ENCODE measurements at regions not wholly inside any gene's neighbourhood (a gene's known extent, or its start where the extent isn't known, plus 50 kb on each side); places are given as distances from the start of the nearest gene placed in this dataset.
A peak's percentile ranks its signal among the peaks of the same experiment; 100 is the strongest.

DNA sequence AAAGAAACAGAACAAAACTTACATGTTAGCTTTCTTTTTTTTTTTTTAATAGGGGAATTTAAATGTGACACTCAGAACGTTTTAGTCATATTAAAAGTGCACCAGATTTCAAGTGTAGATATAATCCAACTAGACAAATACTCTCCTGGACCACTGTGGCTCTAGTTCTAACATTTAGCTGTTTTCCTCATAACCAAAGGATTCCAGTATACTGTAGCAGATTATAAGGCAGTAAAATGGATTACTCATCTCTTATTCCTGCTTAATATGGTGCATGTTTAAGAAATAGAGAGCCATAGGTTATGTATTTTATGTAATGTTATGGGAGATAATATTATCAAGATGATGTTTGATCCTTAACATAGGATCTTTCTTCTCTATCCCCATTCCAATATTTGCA is 1339.5 kb upstream of the AGA start:
- no peak for DNase-seq (ENCODE audit: low spot score)

DNA sequence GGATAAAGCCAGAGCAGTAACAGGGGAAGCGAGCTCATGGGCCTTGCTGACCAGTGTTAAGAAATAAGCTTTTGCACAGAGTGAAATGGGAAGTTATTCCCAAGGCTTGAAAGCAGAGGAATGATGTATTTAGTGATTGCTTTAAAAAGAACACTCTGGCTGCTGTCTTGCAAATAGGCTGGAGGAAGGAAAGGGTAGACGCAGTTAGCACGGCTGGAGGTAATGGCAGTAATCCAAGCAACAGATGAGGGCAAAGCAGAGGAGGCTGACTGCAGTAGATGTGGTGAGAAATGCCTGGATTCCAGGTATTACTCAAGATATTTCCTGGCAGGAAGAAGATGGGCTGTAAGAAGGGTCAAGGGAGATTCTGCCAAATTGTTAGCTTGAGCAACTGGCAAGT is 1342.3 kb upstream of the AGA start:
- DNase-seq (ENCODE audit: low spot score): no peak

DNA sequence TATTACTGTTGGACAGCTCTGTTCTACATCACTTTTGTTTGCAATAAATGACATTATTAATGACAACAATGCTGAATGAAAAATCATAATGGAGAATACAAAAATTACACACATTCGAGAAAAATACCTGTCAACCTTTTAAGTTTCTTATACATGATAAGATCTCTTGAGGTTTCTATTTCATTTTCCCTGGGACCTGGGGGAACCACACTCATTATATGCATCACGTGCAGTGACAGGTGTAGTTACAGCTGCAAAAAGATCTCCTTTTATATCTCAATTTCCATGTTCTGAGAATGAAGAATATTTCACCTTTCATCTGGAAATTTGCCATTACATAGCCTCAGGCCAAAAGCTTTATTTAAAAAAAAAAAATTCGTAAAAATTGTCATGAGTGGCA is 1347.0 kb upstream of the AGA start:
- DNase-seq (ENCODE audit: low spot score): peak; percentile 10

DNA sequence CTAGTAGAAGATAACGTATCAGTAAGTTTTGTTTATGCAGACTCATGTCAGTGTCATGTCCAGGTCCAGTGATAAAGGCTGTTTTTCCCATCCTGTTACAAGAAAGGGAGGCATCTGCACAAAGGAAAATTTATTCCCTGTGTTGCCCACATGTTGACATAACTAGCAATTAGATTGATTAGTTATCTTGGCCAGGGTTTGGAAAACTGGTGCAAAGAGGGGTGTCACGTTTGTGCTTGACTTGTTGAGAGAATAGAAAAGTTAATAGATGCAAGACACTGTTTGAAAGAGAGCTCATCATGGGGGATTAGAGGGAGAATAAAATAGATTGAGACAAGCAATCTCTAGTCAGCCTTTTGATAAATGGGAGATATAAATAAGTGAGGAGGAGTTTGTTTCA is 1357.0 kb upstream of the AGA start:
- DNase-seq (ENCODE audit: low spot score): no peak

DNA sequence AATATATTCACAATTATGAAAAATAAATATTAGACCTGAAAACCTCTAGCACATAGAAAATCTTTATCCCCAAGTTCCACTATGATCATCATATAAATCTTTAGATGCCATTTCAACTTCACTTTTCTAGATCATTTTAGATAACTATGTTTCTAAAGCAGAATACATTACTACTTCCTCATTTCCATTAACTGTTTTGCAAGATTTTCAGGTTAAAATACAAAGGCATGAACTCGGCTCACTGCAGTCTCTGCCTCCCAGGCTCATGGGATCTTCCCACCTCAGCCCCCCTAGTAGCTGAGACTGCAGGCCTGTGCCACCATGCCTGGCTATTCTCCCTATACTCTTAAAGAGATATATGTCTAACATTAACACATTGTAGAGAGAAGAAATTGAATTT is 1365.9 kb upstream of the AGA start:
- no peak for DNase-seq (ENCODE audit: low spot score)

DNA sequence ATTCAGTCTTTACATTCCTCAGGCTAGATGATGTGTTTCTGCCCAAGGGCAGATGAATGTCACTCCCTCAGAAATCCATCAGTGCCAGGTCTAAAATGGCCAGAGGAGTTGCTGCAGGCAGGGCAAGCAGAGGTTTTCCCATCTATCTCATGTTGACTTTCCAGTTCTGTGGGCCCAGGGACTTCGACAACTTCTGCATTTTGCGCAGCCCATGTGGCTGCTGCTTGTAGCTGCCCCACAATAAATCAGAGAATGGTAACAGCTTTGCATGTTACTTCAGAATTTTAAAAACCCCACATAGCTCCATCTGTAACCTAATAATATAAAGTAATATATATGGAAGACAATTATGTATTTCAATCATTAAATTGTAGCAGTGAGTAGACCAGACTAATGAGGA is 1367.7 kb upstream of the AGA start:
- DNase-seq (ENCODE audit: low spot score): no peak

DNA sequence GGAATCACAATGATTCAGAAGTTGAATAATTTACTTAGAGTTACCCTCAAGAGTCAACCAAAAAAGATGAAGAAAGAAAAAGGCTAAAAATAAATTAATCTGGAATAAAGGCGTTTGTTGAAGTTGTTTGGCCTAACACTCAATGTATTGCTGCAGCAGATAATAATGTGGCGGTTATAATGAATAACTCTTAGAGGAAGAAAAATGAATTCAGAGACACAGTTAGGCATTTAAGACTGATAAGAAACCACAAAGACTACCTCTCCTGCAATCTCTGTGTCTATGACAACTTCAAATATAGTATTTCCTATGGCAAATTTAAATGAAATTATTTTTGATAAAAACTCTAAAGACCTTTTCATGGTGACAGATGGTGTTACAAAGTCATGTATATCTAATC is 1369.1 kb upstream of the AGA start:
- no peak for DNase-seq (ENCODE audit: low spot score)

DNA sequence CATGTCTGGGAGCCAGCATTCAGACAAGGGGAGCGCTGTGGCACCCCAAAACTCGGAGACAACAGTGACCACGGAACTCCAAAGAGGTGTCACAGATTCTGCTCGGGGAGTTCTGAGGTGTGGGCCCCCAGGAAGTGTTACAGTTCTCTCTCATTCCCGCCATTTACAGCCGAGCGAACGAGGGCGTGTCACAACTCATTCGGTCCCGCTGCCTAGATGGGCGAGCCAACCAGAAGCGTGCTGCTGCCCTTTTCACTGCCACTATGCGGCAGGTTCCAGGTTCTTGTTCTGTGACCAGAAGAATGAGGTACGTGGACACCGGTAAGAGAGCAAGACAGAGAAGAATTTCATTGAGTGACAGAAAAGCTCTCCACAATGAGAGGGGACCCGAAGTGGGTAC is 1370.6 kb upstream of the AGA start:
- DNase-seq (ENCODE audit: low spot score): no peak

DNA sequence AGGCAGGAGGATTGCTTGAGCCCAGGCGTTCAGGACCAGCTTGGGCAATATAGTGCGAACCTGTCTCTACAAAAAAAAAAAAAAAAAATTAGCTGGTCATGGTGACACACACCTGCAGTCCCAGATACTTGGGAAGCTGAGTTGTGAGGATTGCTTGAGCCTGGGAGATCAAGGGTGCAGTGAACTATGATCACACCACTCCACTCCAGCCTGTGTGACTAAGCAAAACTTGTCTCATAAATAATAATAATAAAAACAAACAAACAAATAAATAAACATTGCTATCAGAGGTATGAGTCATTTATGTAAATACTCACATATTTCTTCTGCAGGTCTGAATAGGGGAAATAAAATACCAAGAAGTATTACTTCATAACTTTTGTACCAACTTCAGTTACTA is 1372.7 kb upstream of the AGA start:
- DNase-seq (ENCODE audit: low spot score): no peak

DNA sequence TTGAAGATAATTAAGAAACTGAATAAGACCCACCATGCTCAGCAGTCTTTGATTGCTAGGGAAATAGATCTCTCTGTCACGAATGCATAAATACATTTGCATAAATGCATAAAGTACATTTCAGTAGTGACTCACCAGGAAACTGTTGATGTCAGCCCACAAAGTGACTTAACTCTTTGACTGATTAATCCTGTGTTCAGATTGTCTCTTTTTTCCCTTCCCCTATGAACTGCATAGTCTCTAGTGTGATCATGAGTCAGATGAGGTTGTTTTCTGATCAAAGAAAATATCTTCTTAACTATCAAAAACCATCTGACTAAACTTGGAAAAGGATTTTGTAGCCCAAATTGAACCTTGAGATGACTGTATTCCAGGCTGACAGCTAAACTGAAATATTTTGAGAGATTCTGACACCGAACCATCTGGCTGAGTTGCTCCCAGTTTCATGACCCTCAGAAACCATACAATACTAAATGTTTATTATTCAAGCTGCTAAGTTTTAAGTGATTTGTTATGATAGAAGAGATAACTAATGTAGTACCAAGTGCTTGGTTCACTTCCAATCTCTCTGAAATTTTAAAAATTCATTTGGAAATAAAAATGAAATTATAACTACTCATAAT is 1381.5 kb upstream of the AGA start:
- DNase-seq (ENCODE audit: low spot score): no peak

DNA sequence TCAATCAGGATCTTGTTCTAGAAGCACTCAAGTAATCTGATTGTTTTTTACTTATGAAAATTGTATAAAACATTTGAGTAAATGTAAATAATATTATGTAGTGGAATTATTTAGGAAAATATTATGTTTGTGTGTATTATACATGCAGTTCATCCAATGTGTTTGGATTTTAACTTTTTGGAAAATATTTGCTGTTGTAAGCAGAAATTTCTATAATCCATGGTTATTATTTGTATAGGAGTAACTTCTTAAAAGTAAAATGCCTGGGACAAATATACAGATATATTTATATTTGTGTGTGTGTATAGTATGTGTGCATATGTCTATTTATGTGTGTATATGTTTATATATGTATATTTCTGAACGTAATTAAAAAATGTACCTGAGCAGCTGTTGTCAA is 1394.6 kb upstream of the AGA start:
- DNase-seq (ENCODE audit: low spot score): no peak

DNA sequence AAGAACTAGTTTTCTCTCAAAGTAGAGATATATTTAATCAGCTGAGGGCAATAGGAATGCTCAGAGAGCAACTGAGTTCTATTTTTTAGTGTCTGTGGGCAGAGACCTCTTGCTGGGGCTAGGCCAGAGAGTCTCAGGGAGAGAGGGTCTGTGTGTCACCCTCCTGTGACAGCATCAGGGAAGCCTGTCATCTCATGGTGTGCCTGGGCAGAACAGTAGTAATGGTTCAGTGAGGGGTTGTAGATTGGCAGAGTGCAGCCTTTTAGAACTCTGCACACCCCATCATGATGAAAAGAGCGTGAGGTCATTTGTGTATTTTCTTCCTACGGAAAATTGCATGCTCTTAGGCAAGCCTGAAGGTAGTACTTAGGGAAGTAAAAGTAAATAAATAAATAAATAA is 1396.5 kb upstream of the AGA start:
- no peak for DNase-seq (ENCODE audit: low spot score)

DNA sequence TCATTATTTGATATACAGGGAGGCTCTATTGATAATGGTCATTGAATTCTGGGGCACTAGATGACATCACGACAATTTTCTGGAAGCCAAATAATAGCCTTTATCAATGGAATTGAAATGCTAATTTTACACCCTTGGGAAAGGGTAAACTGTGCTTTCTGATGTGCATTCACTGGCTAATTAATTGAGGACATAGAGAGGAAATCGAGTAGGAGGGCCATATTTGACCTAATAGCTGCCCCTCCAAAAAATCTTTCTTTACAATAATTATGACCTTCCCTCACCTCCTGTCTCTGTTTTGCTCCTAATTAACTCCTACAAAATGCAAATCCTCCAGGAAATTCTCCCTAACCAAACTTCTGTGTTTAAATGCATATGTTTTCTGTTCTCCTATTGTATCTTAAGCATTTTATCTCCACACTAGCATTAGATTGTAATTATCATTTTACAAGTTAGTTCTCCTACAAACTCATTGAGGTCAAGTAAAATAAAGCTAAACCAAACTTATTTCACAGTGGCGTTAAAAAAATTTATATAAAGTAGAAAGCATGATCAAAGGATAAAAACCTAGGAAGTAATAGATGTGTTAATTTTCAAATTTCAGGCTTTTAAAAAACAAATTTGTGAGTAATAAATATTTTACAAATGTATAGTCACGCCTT is 1414.0 kb upstream of the AGA start:
- DNase-seq (ENCODE audit: low spot score): no peak

DNA sequence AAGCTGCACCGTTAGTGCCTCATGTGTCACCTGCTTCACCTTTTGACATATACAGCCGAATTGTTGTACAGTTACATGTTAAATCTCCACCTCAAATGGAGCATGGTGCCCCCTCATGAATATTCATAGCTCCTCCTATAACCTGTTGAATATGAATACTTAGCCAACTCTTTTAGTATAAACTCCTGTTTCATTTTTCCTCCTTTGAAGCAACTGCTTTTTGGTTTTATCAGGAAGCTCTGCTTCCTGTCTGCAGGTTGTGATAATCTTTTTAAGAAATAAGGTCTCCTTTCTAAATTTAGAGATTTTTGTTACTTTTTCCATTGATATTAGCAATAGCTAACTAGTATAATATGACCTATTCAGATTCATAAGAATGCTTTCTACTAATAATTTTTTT is 1429.2 kb upstream of the AGA start:
- no peak for DNase-seq (ENCODE audit: low spot score)

DNA sequence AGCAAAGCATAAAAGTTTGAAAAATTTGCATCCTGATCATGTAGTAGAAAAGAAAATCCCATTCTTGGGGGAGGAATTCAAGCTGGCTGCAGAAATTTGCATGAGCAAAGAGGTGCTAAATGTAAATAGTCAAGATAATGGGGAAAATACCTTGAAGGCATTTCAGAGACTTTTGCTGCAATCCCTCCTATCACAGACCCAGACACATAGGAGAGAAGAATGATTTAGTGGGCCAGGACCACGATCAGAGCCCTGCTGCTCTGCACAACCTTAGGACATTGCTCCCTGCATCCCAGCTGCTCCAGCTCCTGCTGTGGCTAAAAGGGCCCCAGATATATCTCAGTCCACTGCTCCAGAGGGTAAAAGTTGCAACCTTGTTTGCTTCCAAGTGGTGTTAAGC is 1439.7 kb upstream of the AGA start:
- DNase-seq (ENCODE audit: low spot score): no peak

DNA sequence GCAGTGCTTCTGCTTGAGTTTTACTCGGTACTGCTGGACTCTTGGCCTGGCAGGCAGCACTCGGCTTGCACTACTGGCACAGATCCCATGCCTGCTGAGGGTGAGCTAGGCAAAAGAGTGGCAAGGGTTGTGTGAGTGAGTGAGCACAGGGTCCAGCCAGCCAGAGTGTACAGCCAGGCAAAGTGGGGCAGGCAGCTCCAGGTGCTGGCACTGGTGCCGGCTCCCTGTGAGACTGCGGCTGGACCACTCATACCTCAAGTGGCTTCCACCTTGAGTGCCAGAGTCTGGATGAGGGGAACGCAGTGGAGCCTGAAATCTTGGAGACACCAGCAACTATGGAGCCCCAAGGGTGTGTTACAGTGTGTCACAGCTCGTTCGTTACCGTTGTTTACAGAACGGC is 1451.9 kb upstream of the AGA start:
- no peak for DNase-seq (ENCODE audit: low spot score)

DNA sequence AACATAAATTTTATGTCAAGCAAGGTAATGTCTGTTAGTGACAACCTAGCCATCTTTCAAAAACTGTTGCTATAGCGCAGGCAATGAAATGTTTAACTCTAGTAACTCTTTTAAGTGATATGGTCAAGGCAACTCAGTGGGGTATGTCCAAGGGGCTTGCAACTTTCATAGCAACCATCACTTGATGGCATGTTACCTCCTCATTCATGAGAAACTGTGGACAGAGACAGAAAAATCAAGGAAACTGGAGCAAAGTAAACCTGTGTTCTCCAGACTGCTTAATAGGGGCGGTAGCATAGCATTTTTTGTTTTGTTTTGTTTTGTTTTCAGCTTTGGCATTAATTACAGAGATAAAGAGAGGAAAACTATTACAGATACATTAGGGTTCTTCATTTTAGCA is 1456.8 kb upstream of the AGA start:
- no peak for DNase-seq (ENCODE audit: low spot score)

DNA sequence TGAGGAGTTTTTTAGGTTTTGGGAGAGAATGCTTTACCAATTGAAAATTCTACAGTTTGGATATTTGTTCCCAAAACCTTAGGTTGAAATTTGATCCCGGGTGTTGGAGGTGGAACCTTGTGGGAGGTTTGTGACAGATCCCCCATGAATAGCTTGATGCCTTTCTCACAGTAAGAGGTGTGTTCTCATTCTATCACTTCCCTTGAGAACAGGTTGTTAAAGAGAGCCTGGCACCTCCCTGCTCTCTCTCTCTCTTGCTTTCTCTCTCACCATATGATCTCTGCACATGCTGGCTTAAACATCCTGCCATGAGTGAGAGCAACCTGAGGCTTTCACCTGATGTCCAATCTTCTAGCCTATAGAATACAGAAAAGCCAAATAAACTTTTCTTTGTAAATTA is 1475.5 kb upstream of the AGA start:
- DNase-seq (ENCODE audit: low spot score): no peak

DNA sequence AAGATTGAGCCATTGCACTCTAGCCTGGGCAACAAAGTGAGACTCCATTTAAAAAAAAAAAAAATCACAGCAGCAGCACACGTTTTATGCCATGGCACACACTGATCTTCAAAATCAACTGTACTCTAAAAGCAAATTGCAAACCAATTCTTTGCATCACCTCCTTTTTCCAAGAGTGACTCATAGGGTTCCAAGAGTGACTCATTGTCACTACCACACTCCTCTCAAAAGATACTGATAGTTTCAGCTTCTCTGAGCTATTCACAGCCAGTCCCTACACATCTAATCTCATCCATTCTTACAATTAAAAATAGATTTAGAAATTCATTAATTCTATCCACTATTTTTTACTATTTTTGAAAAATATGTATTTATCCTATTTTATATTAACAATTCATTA is 1494.9 kb upstream of the AGA start:
- DNase-seq (ENCODE audit: low spot score): no peak

DNA sequence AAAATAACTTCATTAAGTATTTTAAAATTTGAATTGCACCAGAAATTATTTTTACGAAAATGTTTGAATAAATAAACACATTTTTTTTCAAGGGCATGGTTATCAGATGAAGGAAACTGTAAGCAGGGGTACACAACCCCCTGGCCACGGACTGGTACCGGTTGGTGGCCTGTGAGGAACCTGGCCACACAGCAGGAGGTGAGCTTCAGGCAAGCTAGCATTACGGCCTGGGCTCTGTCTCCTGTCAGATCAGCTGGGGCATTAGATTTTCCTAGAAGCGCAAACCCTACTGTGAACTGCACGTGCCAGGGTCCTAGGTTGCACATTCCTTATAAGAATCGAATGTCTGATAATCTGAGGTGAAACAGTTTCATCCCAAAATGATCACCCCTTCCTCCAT is 1499.7 kb upstream of the AGA start:
- DNase-seq (ENCODE audit: low spot score): no peak

DNA sequence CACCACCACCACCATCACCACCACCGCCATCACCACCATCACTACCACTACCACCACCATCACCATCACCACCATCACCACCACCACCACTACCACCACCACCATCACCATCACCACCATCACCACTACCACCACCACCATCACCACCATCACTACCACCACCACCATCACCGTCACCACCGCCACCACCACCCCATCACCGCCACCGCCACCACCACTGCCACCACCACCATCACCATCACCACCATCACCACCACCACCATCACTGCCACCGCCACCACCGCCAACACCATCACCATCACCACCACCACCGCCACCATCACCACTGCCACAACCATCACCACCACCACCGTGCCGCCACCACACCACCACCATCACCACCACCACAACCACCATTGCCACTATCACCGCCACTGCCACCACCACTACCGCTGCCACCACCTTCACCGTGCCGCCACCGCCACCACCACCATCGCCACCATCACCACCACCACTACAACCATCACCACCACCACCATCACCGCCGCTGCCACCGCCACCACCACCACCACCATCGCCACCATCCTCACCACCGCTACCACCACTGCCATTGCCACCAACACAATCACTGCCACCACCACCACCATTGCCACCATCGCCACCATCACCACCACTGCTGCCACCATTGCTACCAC is 1511.3 kb upstream of the AGA start:
- no peak for DNase-seq (ENCODE audit: low spot score)

DNA sequence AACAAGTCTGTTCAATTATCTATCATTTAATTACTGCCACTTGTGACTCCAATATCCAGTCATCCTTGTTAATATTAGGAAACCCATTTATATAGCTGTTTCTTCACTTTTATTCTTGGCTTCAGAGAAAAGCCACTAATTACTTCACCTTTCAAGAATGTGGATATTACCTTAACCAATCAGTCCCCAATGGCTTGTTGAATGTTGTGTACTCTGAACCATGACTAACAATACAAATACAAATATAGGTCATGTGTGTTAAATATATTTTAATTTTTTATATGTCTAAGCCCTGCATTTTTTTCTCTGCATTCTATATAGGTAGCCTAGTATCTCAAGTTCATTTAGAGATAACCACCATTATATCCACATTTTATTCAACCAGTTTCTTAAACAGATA is 1513.4 kb upstream of the AGA start:
- DNase-seq (ENCODE audit: low spot score): no peak

DNA sequence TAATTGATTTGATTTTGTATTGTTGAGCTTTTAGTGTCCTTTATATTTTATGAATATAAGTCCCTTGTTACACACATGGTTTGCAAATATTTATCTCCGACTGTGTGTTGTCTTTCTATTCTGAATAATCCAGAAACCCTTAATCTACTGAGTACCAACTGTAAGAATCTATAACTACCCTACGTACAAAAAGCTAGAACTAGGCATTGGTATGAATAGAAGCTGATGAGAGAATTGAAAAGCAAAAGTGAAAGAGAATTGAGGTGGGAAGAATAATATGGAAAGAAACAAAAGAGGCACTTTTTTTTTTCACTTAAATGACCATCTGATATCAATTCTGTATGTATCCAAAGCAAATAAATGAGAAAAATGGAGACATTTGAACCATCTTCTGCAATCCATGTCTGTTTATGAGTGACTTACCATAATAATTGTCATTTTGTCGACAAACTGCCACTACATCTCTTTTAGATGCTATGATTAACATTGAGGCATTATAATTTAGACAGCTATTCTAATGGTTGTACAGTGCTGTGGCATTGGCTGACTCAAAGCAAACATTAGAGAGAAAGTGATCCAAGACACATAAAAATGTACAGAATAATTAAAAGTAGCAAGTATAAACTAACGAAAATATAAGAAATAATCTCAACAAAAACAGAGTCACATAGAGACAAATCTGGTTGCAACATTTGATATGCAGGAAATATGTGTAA is 1516.6 kb upstream of the AGA start:
- DNase-seq (ENCODE audit: low spot score): no peak

Data from umbilical cord (tissue), 1 donor.